ENCODE measurements at regions not wholly inside any gene's neighbourhood (a gene's known extent, or its start where the extent isn't known, plus 50 kb on each side); places are given as distances from the start of the nearest gene placed in this dataset.
"Not testable (repeated sequence)": the region's sequence is repeated elsewhere in the genome, so short reads cannot be mapped to it uniquely, and the experiment has no call there.

DNA sequence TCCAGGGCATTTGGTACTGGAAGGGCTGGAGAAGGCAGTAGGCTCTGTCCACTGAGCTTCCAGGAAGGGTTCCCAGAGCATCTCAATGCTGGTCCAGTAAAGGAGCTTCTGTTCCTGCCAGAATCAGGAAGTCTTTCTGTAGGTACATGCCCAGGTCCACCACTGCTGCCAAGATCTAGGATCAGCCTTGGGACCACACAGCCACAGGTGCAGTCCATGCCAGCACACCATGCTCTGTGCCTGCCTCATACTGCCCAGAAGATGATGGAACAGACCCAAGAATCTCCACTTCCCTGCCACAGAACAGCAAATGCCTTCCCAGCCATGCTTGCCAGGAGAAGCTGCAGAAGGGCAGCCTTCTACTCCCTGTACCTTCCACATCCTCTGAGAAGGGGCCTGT lies 89.3 kb downstream of the CDRT15L2 start:
- H3K4me2 ChIP-seq (ENCODE audit: low read depth, low read length, poor library complexity, severe bottlenecking); H2AFZ ChIP-seq (ENCODE audit: low read length); H3K9me2 ChIP-seq (replicated peaks; ENCODE audit: low read depth, low read length); H3K9me3 ChIP-seq (ENCODE audit: insufficient read depth, low read depth, low read length); H3K4me3 ChIP-seq (ENCODE audit: low read length, poor library complexity, severe bottlenecking); H3K36me3 ChIP-seq (ENCODE audit: insufficient read depth, low read length); H3K9ac ChIP-seq (ENCODE audit: low read depth, low read length, poor library complexity, severe bottlenecking); H3F3A ChIP-seq (ENCODE audit: low read depth); H3K4me1 ChIP-seq (ENCODE audit: insufficient read depth, low read length, poor library complexity, severe bottlenecking); H3K27me3 ChIP-seq (ENCODE audit: insufficient read depth, low read length, poor library complexity, severe bottlenecking); H4K20me1 ChIP-seq (ENCODE audit: insufficient read depth, low read length, poor library complexity, severe bottlenecking); H3K79me2 ChIP-seq (ENCODE audit: insufficient read depth, low read length): not testable (repeated sequence)

DNA sequence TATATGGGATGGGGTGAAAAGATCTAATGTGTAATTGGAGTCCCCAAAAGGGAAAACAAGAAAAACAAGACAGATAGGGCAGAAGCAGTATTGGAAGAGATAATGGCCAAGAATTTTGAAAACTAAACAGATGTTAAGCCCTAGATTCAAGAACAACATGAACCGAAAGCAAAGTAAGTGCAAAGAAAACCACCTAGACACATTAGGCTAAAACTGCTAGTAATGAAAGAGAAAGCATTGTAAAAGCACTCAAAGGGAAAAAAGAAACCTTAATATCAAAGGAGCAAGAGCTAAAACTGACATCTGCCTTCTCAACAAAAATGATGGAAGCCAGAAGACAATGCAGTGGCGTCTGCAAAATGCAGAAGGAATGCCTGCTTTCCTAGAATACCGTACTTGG lies 91.0 kb downstream of the CDRT15L2 start:
- not testable (repeated sequence) for H3K4me1 ChIP-seq (ENCODE audit: insufficient read depth, low read length, poor library complexity, severe bottlenecking); H3K4me3 ChIP-seq (ENCODE audit: low read length, poor library complexity, severe bottlenecking); H3K9ac ChIP-seq (ENCODE audit: low read depth, low read length, poor library complexity, severe bottlenecking); H3K4me2 ChIP-seq (ENCODE audit: low read depth, low read length, poor library complexity, severe bottlenecking); H3K9me3 ChIP-seq (ENCODE audit: insufficient read depth, low read depth, low read length); H3F3A ChIP-seq (ENCODE audit: low read depth); H3K79me2 ChIP-seq (ENCODE audit: insufficient read depth, low read length); H4K20me1 ChIP-seq (ENCODE audit: insufficient read depth, low read length, poor library complexity, severe bottlenecking); H3K36me3 ChIP-seq (ENCODE audit: insufficient read depth, low read length); H3K9me2 ChIP-seq (replicated peaks; ENCODE audit: low read depth, low read length); H2AFZ ChIP-seq (ENCODE audit: low read length); H3K27me3 ChIP-seq (ENCODE audit: insufficient read depth, low read length, poor library complexity, severe bottlenecking)

DNA sequence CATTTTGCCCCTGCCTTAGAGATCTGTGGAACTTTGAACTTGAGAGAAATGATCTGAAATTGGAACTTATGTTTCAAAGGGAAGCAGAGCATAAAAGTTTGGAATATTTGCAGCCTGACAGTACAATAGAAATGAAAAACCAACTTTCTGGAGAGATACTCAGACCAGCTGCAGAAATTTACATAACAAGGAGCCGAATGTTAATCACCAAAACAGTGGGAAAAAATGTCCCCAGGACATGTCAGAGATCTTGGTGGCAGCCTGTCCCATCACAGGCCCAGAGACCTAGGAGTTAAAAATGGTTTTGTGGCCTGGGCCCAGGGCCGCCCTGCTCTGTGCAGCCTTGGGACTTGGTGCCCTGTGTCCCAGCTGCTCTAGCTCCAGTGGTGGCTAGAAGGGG lies 94.8 kb downstream of the CDRT15L2 start:
- not testable (repeated sequence) for H3K9me2 ChIP-seq (replicated peaks; ENCODE audit: low read depth, low read length); H3K9me3 ChIP-seq (ENCODE audit: insufficient read depth, low read depth, low read length); H3K9ac ChIP-seq (ENCODE audit: low read depth, low read length, poor library complexity, severe bottlenecking); H3K4me3 ChIP-seq (ENCODE audit: low read length, poor library complexity, severe bottlenecking); H3K79me2 ChIP-seq (ENCODE audit: insufficient read depth, low read length); H3K27me3 ChIP-seq (ENCODE audit: insufficient read depth, low read length, poor library complexity, severe bottlenecking); H3K4me2 ChIP-seq (ENCODE audit: low read depth, low read length, poor library complexity, severe bottlenecking); H2AFZ ChIP-seq (ENCODE audit: low read length); H3K4me1 ChIP-seq (ENCODE audit: insufficient read depth, low read length, poor library complexity, severe bottlenecking); H3F3A ChIP-seq (ENCODE audit: low read depth); H3K36me3 ChIP-seq (ENCODE audit: insufficient read depth, low read length); H4K20me1 ChIP-seq (ENCODE audit: insufficient read depth, low read length, poor library complexity, severe bottlenecking)

- H4K20me1 ChIP-seq (ENCODE audit: insufficient read depth, low read length, poor library complexity, severe bottlenecking); H3K9ac ChIP-seq (ENCODE audit: low read depth, low read length, poor library complexity, severe bottlenecking); H3F3A ChIP-seq (ENCODE audit: low read depth); H3K4me3 ChIP-seq (ENCODE audit: low read length, poor library complexity, severe bottlenecking); H3K27me3 ChIP-seq (ENCODE audit: insufficient read depth, low read length, poor library complexity, severe bottlenecking); H3K4me1 ChIP-seq (ENCODE audit: insufficient read depth, low read length, poor library complexity, severe bottlenecking); H3K9me2 ChIP-seq (replicated peaks; ENCODE audit: low read depth, low read length); H3K9me3 ChIP-seq (ENCODE audit: insufficient read depth, low read depth, low read length); H2AFZ ChIP-seq (ENCODE audit: low read length); H3K36me3 ChIP-seq (ENCODE audit: insufficient read depth, low read length); H3K79me2 ChIP-seq (ENCODE audit: insufficient read depth, low read length); H3K4me2 ChIP-seq (ENCODE audit: low read depth, low read length, poor library complexity, severe bottlenecking): not testable (repeated sequence)
These were observed 96.2 kb downstream of the CDRT15L2 start for GRCh38 chr17:20675707-20676106.

DNA sequence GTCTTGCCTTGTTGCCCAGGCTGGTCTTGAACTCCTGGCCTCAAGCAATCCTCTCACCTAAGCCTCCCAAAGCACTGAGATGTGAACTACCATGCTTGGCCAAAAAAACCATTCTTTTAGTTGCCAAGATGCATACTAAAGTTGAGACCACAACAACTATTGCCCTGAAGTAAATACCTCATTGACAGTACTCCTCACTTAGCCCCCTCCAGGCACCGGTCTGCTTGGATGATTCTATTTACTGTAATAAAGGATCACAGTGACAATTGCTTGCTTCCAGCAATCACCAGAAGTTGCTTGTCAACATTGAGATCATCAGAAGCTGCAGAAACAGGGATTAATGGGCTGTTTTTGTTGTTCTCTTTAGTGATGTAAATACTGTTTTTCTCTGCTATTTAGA lies 97.1 kb downstream of the CDRT15L2 start:
- H4K20me1 ChIP-seq (ENCODE audit: insufficient read depth, low read length, poor library complexity, severe bottlenecking); H2AFZ ChIP-seq (ENCODE audit: low read length); H3K9me3 ChIP-seq (ENCODE audit: insufficient read depth, low read depth, low read length); H3K9me2 ChIP-seq (replicated peaks; ENCODE audit: low read depth, low read length); H3K4me2 ChIP-seq (ENCODE audit: low read depth, low read length, poor library complexity, severe bottlenecking); H3K27me3 ChIP-seq (ENCODE audit: insufficient read depth, low read length, poor library complexity, severe bottlenecking); H3K79me2 ChIP-seq (ENCODE audit: insufficient read depth, low read length); H3K9ac ChIP-seq (ENCODE audit: low read depth, low read length, poor library complexity, severe bottlenecking); H3K4me1 ChIP-seq (ENCODE audit: insufficient read depth, low read length, poor library complexity, severe bottlenecking); H3K4me3 ChIP-seq (ENCODE audit: low read length, poor library complexity, severe bottlenecking); H3F3A ChIP-seq (ENCODE audit: low read depth); H3K36me3 ChIP-seq (ENCODE audit: insufficient read depth, low read length): not testable (repeated sequence)

DNA sequence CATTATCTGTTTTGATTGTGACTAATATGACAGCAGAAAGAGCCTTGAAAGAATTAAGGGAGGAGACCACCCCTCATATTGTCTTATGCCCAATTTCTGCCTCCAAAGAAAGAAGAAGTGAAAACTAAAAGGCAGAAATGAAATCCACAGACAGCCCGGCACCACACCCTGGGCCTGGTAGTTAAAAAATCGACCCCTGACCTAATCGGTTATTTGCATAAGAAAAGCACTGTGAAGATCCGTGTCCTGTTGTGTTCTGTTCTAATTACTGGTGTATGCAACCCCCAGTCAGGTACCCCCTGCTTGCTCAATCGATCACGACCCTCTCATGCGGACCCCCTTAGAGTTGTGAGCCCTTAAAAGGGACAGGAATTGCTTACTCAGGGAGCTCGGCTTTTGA lies 97.9 kb downstream of the CDRT15L2 start:
- H3F3A ChIP-seq (ENCODE audit: low read depth); H3K9me3 ChIP-seq (ENCODE audit: insufficient read depth, low read depth, low read length); H3K36me3 ChIP-seq (ENCODE audit: insufficient read depth, low read length); H3K27me3 ChIP-seq (ENCODE audit: insufficient read depth, low read length, poor library complexity, severe bottlenecking); H4K20me1 ChIP-seq (ENCODE audit: insufficient read depth, low read length, poor library complexity, severe bottlenecking); H3K9ac ChIP-seq (ENCODE audit: low read depth, low read length, poor library complexity, severe bottlenecking); H3K9me2 ChIP-seq (replicated peaks; ENCODE audit: low read depth, low read length); H3K79me2 ChIP-seq (ENCODE audit: insufficient read depth, low read length); H2AFZ ChIP-seq (ENCODE audit: low read length); H3K4me3 ChIP-seq (ENCODE audit: low read length, poor library complexity, severe bottlenecking); H3K4me1 ChIP-seq (ENCODE audit: insufficient read depth, low read length, poor library complexity, severe bottlenecking); H3K4me2 ChIP-seq (ENCODE audit: low read depth, low read length, poor library complexity, severe bottlenecking): not testable (repeated sequence)

DNA sequence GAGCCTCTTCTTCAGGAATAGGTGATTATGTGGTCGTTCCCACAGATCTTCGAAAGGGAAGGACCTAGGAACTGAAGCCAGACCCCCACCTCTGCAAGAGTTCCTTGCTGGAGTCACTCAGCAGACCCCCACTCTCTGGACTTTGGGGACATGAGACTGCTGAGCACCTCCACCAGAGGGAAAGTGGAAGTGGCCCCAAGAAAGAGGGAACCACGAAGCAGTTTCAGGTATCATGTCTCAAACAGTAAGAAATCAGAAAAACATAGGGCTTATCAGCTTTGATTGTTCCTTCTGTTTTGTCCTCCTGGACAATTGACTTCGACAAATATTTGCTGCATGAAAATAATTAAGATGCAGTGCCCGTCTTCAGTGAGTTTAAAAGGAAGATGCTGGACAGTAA lies 98.9 kb downstream of the CDRT15L2 start:
- not testable (repeated sequence) for H3K79me2 ChIP-seq (ENCODE audit: insufficient read depth, low read length); H3K27me3 ChIP-seq (ENCODE audit: insufficient read depth, low read length, poor library complexity, severe bottlenecking); H2AFZ ChIP-seq (ENCODE audit: low read length); H3K9me3 ChIP-seq (ENCODE audit: insufficient read depth, low read depth, low read length); H3F3A ChIP-seq (ENCODE audit: low read depth); H3K4me2 ChIP-seq (ENCODE audit: low read depth, low read length, poor library complexity, severe bottlenecking); H4K20me1 ChIP-seq (ENCODE audit: insufficient read depth, low read length, poor library complexity, severe bottlenecking); H3K4me1 ChIP-seq (ENCODE audit: insufficient read depth, low read length, poor library complexity, severe bottlenecking); H3K9me2 ChIP-seq (replicated peaks; ENCODE audit: low read depth, low read length); H3K9ac ChIP-seq (ENCODE audit: low read depth, low read length, poor library complexity, severe bottlenecking); H3K36me3 ChIP-seq (ENCODE audit: insufficient read depth, low read length); H3K4me3 ChIP-seq (ENCODE audit: low read length, poor library complexity, severe bottlenecking)

Data from Loucy (cell line).